Epithelial cell of prostate (primary cell): ENCODE measurements at regions not wholly inside any gene's neighbourhood (a gene's known extent, or its start where the extent isn't known, plus 50 kb on each side); places are given as distances from the start of the nearest gene placed in this dataset.

Experiments used
- DNase-seq: peaks from one replicate; pipeline ENCODE4 v3.0.0-alpha.2; 2011; ENCODE audit warnings: low read depth, low spot score
- H3K27ac ChIP-seq: fragments of 450-650 bp; 2 replicates; pipeline ENCODE4 v1.5.1; 2017; ENCODE audit warnings: mild to moderate bottlenecking

DNA sequence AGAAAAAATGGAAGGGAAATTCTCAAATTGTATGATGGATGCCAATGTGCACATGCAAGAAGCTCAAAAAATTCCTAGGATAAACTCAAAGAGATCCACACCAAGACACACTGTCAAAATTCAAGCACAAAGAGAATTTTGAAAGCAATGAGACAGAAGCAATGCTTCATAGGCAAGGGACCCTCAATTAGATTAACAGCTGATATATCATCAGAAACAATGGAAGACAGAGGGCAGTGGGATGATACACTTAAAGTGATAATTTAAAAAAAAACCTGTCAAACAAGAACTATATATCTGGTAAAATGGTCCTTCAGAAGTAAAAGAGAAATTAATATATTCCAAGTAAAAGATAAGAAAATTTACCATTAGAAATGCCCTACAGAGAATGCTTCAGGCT is 306.3 kb upstream of the PCDH7 start:
- no peak overlapping the region for H3K27ac ChIP-seq
- DNase-seq = no peak

DNA sequence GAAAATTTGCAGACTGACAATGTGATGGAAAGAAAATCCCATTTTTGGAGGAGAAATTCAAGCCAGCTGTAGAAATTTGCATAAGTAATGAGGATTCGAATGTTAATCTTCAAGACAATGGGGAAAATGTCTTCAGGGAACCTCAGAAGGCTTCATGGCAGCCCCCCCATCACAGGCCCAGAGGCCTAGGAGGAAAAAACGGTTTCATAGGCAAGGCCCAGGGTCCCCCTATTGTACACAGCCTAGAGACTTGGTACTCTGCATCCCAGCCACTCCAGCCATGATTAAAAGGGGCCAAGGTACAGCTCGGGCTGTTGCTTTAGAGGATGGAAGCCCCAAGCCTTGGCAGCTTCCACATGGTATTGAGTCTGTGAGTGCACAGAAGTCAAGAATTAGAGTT is 303.6 kb upstream of the PCDH7 start:
- DNase-seq = no peak

DNA sequence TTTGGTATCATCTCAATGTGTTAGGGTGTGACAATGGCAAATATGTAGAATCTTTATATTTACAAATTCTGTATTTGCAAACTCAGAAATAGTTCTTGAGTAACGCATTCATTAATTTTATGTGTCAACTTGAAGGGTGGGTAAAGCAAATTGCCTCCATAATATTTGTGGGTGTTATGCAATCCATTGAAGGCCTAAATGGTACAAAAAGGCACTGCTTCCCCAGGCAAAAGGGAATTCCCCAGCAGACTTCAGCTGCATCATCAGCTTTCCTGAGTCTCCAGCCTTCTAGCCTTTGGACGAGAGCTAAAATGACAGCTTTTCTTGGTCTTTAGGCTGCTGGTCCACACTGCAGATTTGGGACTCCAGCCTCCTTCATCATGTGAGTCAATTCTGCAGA is 292.2 kb upstream of the PCDH7 start:
- H3K27ac ChIP-seq = no peak overlapping the region
- no peak for DNase-seq

More for the DNA sequence above, 303.6 kb upstream of the PCDH7 start:
- H3K27ac ChIP-seq = no peak overlapping the region

DNA sequence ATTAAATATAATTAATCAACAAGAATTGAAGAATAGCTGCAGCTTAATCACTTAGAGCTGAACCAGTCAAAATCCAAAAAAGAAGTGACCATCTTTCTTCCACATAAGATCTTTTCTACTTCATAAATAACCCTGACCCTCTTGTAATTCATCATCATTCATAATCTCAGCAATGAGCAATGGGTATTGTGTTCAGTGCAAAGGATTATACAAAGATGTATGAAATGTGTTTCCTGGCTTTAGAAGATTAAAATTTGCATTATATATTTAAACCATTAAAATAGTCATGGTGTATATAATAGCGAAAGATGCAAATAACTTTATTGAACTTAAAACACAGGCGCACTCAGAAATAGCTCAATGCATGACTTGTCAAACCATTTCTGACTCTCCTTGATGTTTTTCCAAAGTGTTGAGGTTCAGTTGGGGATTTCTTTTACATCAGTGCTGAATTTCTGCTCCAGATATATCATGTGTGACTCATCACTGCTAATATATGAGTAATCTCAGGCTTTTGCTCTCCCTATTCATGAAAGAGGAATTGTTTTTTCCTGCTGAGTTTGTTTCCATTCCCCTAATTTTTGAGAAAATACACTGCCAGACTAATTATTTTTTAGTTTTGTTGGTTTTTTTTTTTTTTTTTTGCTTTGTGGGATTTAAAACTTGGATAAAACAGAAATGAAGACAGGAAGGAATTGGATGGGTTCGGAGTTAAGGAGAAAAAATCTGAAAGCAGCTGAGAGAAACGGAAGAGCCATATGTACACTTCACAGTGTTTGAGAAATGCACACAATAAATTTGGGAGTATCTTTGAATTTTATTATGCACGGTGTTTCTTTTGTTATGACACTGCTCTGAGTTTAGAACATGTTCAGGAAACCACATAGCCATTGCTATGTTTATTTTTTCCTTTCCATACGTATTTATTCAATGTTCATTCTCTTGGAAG is 290.1 kb upstream of the PCDH7 start:
- peak overlapping the region; percentile 4 for H3K27ac ChIP-seq
- DNase-seq = peak; percentile 20

DNA sequence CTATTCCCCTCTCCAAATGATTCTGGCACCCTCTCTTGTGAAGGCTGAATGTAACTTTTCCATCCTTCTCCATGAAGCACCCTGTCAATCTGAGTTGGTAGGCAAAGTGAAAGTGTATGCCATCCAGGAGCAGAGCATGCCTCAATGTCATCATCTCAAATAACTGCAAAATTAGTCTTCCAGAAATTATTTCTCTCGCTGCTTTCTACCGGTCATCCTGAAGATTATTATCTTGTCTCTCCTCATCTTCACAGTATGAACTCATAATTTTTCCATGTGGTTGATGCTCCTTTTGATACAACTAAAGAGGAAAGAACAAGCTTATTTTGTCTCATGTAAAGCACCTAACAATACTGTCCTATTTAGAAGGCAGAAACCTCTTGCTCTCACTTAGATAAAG is 285.5 kb upstream of the PCDH7 start:
- no peak for DNase-seq
- no peak overlapping the region for H3K27ac ChIP-seq

DNA sequence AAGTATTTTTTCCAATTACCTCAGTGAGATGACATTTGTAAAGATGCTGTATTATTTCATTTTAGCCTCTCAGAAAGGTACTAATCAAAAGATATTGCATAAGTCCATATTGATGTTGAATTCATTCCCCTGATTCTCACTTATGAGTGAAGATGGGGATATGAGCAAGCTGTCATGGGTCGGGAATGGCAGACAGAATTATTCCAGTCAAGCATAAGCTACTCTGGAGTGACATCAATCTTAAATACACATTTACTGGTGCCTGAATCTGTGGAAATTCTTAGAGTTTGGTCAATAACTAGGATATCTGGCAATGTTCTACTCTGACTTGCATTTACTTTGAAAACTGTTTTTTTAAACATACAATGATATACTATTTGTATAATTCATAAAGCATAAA is 283.8 kb upstream of the PCDH7 start:
- no peak overlapping the region for H3K27ac ChIP-seq
- no peak for DNase-seq

DNA sequence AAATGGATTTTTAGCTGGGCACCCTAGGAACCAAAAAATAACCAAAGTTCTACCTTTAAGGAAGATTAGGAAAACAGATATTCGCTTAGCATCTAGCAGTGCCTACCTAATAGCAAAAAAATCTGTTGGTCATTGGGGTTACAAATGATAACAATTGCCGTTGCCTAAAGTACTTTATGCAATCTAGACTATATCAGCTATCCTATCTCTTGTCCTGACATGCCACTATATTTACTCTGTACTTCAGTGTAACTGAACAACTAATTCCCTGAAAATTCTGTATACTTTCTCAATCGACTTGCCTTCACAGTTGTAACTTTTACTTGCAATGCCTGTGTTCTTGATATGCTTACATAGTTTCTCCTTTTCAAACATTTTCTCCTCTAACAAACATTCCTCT is 282.9 kb upstream of the PCDH7 start:
- no peak overlapping the region for H3K27ac ChIP-seq

DNA sequence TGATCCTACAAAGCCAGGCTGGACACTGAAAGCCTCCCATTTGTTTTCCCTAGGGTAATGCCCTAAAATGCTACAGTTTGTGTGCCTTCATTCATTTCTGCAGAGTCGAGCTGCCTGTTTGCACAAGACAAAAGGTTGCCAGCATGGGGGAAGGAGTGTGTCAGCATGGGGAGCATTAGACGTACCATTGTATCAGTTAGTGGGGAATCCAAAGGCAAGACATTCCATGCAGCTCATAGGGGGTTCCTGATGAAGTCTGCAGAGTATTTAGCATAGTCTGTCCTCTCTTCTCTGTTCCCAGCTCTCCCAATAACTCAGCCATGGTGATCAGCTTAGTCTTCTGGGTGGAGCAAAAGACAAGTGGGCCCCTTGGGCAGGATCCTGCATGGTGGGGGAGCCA is 276.9 kb upstream of the PCDH7 start:
- no peak for DNase-seq
- no peak overlapping the region for H3K27ac ChIP-seq

More for the DNA sequence above, 282.9 kb upstream of the PCDH7 start:
- DNase-seq = no peak

DNA sequence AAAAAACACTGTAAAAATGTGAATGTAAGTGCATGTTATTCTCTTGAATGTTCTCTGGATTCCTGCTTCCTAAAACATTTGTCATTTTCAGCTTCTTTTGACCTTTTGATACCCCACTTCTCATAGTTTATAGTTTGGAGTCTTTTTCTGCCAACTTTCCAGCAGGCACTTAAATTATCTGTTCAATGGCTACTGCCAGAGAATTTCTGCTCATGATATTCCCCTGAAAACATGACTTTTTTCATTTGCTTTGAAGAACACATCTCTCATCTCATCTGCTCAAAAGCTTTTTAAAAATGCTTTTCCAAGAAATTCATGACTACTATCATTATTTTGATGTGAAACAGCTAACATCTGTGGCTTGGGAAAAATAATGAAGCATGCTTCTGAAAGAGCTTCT is 269.7 kb upstream of the PCDH7 start:
- no peak for DNase-seq

DNA sequence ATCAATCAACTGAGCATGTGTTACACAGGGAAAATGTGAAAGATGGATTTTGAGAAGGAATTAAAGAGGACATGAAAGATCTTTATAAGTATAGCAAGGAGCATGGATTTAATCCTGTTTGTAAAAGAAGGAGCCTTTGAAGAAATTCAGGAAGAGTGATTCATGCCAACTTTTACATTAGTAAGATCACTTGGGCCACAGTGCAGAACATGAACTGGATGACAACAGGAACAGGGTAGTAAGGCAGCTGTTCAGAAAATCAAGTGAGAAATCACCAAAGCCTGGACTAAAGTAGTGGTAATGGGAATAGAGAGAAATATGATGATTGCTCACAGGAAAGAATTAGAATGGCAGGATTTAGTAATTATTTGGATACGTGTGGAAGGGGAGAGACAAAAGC is 265.7 kb upstream of the PCDH7 start:
- no peak overlapping the region for H3K27ac ChIP-seq
- DNase-seq = no peak

More for the DNA sequence above, 269.7 kb upstream of the PCDH7 start:
- H3K27ac ChIP-seq = no peak overlapping the region

DNA sequence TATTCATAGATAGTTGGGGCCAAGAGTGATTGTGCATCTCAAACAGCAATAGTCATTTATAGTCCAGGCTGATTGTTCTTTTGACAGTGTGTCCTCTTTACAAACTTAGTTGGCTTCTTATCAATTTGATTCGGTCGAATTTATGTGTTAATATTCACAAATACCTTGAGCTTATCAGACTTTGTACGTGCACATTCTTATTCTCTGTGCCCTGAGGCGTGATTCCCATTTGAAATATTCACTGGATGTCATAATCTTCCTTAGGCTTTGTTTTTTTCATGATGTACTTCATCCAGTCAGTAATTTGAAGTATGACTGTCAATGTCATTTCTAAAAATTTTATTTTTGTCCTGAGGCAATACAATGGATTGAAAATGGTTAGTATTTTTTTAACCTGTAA is 263.5 kb upstream of the PCDH7 start:
- no peak for DNase-seq
- H3K27ac ChIP-seq = no peak overlapping the region

DNA sequence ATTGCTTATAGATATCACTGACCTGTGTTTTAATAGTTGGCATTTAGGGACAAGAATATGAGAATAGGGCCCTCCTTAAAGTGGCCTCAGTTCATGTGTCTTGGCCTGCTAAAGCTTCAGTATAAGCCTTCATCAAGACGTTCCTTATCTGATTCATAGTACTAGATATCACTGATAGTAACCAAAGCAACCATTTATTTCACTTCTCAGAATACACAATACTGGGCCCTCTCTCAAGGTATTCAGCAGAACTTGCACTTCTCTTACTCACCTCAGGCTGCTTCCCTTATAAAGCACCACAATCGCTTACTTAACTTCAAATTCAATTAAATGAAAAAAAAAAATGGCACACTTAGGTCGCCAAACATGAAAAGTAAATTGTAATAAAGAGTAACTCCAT is 259.4 kb upstream of the PCDH7 start:
- no peak for DNase-seq
- no peak overlapping the region for H3K27ac ChIP-seq

DNA sequence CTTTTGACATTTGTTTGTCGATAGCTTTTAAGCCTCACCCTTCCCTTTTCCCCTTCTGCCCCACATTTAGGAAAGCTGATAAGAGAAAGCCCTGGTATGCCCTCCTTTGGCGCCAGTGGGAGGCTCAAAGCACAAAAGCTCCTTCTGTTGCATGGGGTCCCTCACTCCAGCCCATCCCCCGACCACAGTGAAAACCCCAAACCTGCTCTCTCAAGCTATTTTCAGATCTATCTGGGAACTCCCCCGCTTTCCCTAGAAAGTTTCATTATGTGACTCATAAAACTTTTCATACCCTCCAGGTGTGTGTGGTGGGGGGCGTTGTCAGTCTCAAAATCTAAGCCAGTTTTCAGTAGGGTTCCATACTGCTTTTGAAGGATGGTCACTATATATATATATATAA is 259.0 kb upstream of the PCDH7 start:
- H3K27ac ChIP-seq = no peak overlapping the region
- DNase-seq = no peak

DNA sequence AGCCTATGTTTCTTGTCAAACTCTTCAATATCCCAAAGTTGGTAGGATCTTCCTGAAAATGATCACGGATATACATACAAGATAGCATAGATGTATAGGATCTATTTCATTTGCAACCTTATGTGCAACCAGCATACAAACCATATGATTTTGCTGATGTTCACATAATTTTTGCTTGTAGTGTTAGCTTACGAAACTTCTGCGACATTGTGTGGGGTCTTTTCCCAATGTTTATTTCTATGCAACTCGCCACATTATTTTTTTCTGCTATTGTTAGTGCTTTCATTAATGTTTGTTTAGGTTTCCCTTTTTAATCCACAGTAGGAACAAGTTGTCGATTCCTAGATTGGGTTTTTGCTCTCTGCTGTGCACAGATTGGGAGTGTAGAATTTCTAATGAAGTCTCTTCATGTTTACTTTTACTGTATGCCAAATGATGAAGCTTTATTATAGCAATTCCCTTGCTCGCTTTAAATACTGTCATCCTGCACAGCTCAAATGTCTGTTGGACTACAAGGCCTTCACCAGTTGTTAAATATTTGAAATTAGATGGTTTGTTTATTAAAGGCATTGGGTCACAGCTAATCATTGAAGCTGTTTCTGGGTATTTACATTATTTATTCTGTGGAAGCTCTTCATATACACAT is 257.6 kb upstream of the PCDH7 start:
- H3K27ac ChIP-seq = no peak overlapping the region
- no peak for DNase-seq

DNA sequence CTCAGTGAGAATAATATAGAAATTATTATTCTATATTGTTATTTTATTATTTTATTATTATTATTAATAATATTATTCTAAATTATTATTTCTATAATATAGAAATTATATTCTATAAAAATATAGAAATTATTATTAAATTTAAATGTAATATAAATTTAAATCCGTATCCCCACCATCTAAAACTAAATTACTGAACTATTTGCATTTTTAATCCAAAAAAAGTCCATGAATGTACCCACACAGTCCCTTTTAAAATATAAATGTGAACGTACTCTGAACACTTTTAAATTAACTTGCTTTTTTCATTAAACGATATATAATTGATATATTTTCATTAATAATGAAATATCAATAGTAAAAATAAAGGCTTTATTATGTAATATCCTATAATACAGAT is 248.3 kb upstream of the PCDH7 start:
- DNase-seq = no peak
- no peak overlapping the region for H3K27ac ChIP-seq

DNA sequence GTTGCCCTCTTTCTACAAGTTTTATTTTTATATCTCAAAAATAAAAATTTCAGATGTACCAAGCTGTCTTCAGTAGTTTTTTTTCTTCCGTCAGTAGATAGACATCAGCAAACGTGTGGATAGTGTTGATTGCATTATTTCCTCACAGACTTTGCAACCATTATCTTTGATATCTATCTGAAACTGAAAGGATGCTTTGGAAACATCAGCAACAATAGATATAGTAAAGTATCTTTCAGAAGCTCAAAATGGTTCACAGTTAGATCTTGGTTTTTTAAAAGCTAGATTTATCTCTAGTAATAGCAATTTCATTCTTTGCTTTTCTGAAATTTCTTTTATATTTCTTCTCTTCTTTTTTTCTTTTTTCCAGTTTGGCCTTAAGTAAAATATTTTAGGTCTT is 246.9 kb upstream of the PCDH7 start:
- H3K27ac ChIP-seq = no peak overlapping the region
- no peak for DNase-seq

DNA sequence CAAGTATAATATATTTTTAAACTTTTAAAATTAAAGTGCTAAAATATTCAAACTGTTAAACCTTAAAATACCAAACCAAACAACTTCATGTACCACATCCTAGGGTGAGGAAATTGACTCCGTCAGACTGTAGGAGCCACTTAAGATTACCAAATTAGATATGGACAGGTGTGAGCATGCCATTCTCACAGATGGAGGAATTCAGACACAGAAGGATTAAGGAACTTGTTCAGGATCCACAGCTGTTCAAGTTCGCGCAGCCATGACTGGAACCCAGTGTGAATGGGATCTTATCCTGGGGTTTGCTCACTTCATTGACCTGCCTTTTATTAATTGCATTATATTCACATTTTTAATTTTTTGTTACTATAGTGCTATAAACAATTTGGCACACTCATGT is 224.9 kb upstream of the PCDH7 start:
- H3K27ac ChIP-seq = no peak overlapping the region
- DNase-seq = no peak

DNA sequence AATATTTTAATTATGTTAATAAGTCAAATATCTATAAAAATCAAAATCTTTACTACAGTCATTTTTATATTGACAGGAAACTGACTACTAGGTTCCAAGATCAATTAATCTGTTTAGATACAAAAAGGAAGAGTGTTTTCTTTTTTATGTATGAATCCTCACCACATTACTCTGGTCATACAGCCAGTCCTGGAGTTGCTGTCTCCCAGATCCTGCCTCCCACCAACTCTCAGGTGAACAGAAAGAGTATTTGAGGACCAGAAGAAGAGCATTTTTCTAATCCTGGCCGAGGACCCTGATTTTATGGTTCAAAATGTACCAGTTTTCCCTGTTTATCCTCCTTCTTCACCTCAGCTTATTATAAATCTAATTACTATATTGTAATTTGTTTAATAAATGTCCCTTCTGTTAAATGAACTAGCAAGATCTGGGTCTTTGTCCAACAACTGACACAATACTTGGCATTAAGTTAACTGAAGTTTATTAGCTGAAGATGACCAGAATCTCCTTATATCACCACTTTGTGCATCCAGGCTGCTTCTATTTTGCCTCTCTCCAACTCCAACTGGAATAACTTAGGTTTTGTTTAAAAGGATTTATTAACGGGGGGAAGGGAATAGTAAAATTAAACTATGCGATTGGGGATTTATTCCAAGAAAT is 224.4 kb upstream of the PCDH7 start:
- H3K27ac ChIP-seq = no peak overlapping the region
- DNase-seq = no peak

DNA sequence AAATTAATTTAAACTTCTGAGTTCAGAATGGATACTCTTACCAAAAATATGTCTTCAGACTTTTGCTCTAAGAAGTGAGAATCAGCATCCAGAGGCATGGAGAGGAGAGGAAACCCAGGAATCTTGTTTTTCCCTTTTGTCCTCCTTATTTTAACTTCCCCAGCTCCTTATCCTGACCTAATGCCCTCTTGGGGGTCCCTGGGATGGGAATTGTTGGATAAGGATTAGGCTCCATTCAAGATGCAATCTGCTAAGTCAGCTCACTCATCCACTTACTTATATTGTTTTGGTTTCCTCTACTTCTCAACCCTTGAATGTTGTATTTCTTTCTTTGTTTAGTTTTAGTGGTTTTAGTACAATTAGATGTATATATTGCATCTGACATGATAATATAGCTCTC is 208.4 kb upstream of the PCDH7 start:
- no peak overlapping the region for H3K27ac ChIP-seq
- no peak for DNase-seq

DNA sequence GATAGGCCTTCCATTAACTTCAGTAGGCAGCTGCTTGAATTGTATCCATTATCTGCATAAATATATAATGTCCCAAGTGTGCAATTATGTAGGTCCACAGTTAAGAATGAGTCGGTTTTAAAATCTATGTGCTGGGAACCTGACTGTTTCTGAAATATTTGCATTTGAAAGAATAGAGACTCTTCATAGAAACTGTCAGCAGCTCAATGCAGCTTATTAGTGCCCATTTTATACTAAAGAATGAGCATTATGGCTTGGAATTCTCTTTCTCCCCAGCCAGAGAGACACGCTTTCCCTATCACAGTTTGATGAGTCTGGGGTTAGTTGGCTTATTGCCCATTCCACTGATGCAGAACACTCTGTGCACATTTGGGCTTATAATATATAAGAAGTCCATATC is 202.0 kb upstream of the PCDH7 start:
- no peak overlapping the region for H3K27ac ChIP-seq
- no peak for DNase-seq

DNA sequence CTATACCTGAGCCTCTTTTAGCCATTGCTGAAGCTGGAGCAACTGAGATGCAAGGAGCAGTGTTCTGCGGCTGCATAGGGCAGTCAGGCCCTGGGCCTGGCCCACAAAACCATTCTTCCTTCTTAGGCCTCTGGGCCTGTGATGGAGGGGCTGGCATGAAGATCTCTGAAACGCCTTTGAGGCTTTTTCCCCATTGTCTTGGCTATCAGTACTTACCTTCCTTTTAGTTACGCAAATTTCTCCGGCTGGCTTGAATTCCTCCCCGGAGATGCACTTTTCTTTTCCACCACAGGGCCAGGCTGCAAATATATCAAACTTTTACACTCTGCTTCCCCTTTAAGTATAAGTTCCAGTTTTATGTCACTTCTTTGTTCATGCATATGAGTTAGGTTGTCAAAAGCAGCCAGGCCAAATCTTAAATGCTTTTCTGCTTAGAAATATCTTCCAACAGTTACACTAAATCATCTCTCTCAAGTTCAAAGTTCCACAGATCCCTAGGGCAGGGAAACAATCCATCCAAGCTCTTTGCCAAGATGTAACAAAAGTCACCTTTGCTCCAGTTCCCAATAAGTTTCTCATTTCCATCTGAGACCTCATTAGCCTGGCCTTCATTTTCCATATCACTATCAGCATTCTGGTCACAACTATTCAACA is 194.4 kb upstream of the PCDH7 start:
- H3K27ac ChIP-seq = no peak overlapping the region
- DNase-seq = no peak
